Neutrophil (primary cell): ENCODE measurements at regions not wholly inside any gene's neighbourhood (a gene's known extent, or its start where the extent isn't known, plus 50 kb on each side); places are given as distances from the start of the nearest gene placed in this dataset.

Experiments
- H3K27ac ChIP-seq: fragments of 200-600 bp; sonication (generic); 2 replicates; pipeline ENCODE4 v1.5.1; 2016; ENCODE audit warnings: mild to moderate bottlenecking, moderate library complexity
- H3K27me3 ChIP-seq: fragments of 200-600 bp; sonication (generic); 2 replicates; pipeline ENCODE4 v1.6.0; 2016; ENCODE audit warnings: mild to moderate bottlenecking
- H3K36me3 ChIP-seq: fragments of 200-600 bp; sonication (generic); 2 replicates; pipeline ENCODE4 v1.5.1; 2017
- H3K4me1 ChIP-seq, 2 experiments: fragments of 200-600 bp in 1 of 2; sonication (generic) in 1 of 2; 1 replicate in 1 of 2; 2 replicates in 1 of 2; pipeline versions ENCODE4 v1.5.1 to v1.6.1; 2013 to 2016; ENCODE audit warnings: low read depth in 1 of 2, low read length in 1 of 2, mild to moderate bottlenecking in 1 of 2, moderate library complexity in 1 of 2; ENCODE audit not compliant: control insufficient read depth in 1 of 2, insufficient read depth in 1 of 2
- H3K4me3 ChIP-seq, 2 experiments: fragments of 200-600 bp in 1 of 2; sonication (generic) in 1 of 2; 1 replicate in 1 of 2; 2 replicates in 1 of 2; pipeline ENCODE4 v1.5.1; 2013 to 2016; ENCODE audit warnings: low read depth in 1 of 2, low read length in 1 of 2, mild to moderate bottlenecking in 1 of 2, moderate library complexity in 1 of 2
- H3K9me3 ChIP-seq: fragments of 200-600 bp; sonication (generic); 2 replicates; pipeline ENCODE4 v1.5.1; 2016
- CTCF ChIP-seq: fragments of 200-600 bp; sonication (generic); IDR thresholded peaks from 2 replicates; pipeline ENCODE4 v1.5.1; 2016; ENCODE audit warnings: antibody characterized with exemption

GRCh38 chr4:112894480-112894879 is 155.0 kb upstream of the ANK2 start:
- no peak overlapping the region for H3K27ac ChIP-seq
- no peak overlapping the region for H3K4me3 ChIP-seq
- H3K36me3 ChIP-seq = no peaks in the 10 kb centered on the region
- H3K27me3 ChIP-seq = peaks cover 22% of the 10 kb centered on the region
- H3K9me3 ChIP-seq = no peaks in the 10 kb centered on the region
- TF ChIP-seq CTCF = no peak
- no peaks in the 10 kb centered on the region for H3K4me1 ChIP-seq

GRCh38 chr4:112894951-112895350 is 154.5 kb upstream of the ANK2 start:
- Histone ChIP-seq H3K9me3 (no peaks in the 10 kb centered on the region), H3K27ac (no peak overlapping the region), H3K4me3 (no peak overlapping the region), H3K36me3 (no peaks in the 10 kb centered on the region), H3K27me3 (peaks cover 22% of the 10 kb centered on the region), H3K4me1 (no peaks in the 10 kb centered on the region)
- TF ChIP-seq CTCF = no peak

DNA sequence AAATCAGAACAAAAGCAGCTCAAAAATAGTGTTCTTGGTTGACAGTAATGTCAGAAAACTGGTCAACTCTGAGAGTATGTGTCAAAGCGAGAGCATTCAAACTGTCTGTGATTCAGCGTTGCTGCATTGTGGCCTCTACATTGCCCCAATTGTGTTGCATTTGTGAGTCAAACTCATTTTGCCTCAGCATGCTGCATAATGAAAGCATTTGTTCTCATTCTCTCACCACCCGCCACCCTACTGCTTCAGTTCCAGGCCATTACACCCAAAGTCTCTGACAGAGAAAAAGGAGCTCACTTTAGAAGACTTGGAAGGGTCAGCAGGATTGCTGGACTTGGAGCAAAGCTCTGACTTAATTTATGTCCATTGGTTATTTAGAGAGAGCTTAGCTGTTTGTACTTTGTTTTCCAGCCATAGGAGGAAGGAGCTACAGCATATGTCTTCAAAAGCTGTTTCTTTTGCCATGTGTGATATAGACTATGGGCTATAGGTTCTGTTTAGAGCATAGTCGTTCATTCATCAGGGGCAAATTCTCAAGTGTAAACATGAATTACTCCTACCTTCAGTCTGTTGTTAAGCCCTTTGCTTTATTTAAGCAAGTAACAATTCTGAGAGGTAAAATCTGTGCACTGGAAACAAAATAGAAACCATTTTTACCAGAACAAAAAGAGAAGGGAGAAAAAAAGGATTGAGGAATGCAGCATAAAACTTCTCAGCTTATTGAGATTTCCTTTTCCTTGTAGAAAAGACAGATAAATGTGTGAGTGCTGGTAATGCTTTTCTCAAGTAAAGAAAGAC is 153.4 kb upstream of the ANK2 start:
- Histone ChIP-seq H3K27me3 (peaks cover 22% of the 10 kb centered on the region), H3K36me3 (no peaks in the 10 kb centered on the region), H3K4me1 (no peaks in the 10 kb centered on the region), H3K27ac (no peak overlapping the region), H3K9me3 (no peaks in the 10 kb centered on the region), H3K4me3 (no peak overlapping the region)
- no peak for TF ChIP-seq CTCF

GRCh38 chr4:112896609-112897190 is 152.8 kb upstream of the ANK2 start:
- Histone ChIP-seq H3K4me3 (no peak overlapping the region), H3K27me3 (peaks cover 22% of the 10 kb centered on the region), H3K4me1 (no peaks in the 10 kb centered on the region), H3K9me3 (no peaks in the 10 kb centered on the region), H3K36me3 (no peaks in the 10 kb centered on the region), H3K27ac (no peak overlapping the region)
- no peak for TF ChIP-seq CTCF

- Histone ChIP-seq H3K27ac (no peak overlapping the region), H3K4me1 (no peaks in the 10 kb centered on the region), H3K36me3 (no peaks in the 10 kb centered on the region)
Measured at GRCh38 chr4:112897543-112897942, 151.9 kb upstream of the ANK2 start.

More at GRCh38 chr4:112897543-112897942, 151.9 kb upstream of the ANK2 start:
- TF ChIP-seq CTCF = no peak
- Histone ChIP-seq H3K4me3 (no peak overlapping the region), H3K27me3 (peaks cover 22% of the 10 kb centered on the region), H3K9me3 (no peaks in the 10 kb centered on the region)
